ENCODE measurements at regions not wholly inside any gene's neighbourhood (a gene's known extent, or its start where the extent isn't known, plus 50 kb on each side); places are given as distances from the start of the nearest gene placed in this dataset.
"Not testable (repeated sequence)": the region's sequence is repeated elsewhere in the genome, so short reads cannot be mapped to it uniquely, and the experiment has no call there.

GRCh38 chr17:77286391-77286640, 145.5 kb downstream of the SEC14L1 start:
- Histone ChIP-seq H3K9me3 (ENCODE audit: severe bottlenecking) (no peaks in the 10 kb centered on the region), H3K36me3 (ENCODE audit: low read depth) (peaks cover 36% of the 10 kb centered on the region), H3K27ac (ENCODE audit: poor library complexity, severe bottlenecking) (peak overlapping the region; percentile 97), H3K27me3 (ENCODE audit: insufficient read depth, poor library complexity, severe bottlenecking) (no peaks in the 10 kb centered on the region), H3K4me3 (ENCODE audit: severe bottlenecking) (no peak overlapping the region), H3K4me1 (ENCODE audit: insufficient read depth, poor library complexity, severe bottlenecking) (peaks cover 38% of the 10 kb centered on the region)
- ATAC-seq (ENCODE audit: low read depth) = no peak
- no peak for TF ChIP-seq CTCF (IDR thresholded peaks at IDR 0.05; ENCODE audit: poor library complexity, severe bottlenecking)
- DNase-seq (ENCODE audit: low spot score) = no peak

- no peaks in the 10 kb centered on the region for H3K9me3 ChIP-seq (ENCODE audit: severe bottlenecking)
- no peaks in the 10 kb centered on the region for H3K27me3 ChIP-seq (ENCODE audit: insufficient read depth, poor library complexity, severe bottlenecking)
- peaks cover 42% of the 10 kb centered on the region for H3K36me3 ChIP-seq (ENCODE audit: low read depth)
- DNase-seq (ENCODE audit: low spot score) = peak; percentile 99
- no peak for TF ChIP-seq CTCF (IDR thresholded peaks at IDR 0.05; ENCODE audit: poor library complexity, severe bottlenecking)
- peak overlapping the region; percentile 18 for H3K4me3 ChIP-seq (ENCODE audit: severe bottlenecking)
- peak; percentile 59 for ATAC-seq (ENCODE audit: low read depth)
- H3K27ac ChIP-seq (ENCODE audit: poor library complexity, severe bottlenecking) = peak overlapping the region; percentile 97
- peaks cover 44% of the 10 kb centered on the region for H3K4me1 ChIP-seq (ENCODE audit: insufficient read depth, poor library complexity, severe bottlenecking)
These were observed 146.1 kb downstream of the SEC14L1 start for GRCh38 chr17:77286641-77287431.

- DNase-seq (ENCODE audit: low spot score) (peak; percentile 90), ATAC-seq (ENCODE audit: low read depth) (peak; percentile 37)
- Histone ChIP-seq H3K4me1 (ENCODE audit: insufficient read depth, poor library complexity, severe bottlenecking) (peaks cover 48% of the 10 kb centered on the region), H3K4me3 (ENCODE audit: severe bottlenecking) (peak overlapping the region; percentile 18), H3K9me3 (ENCODE audit: severe bottlenecking) (no peaks in the 10 kb centered on the region), H3K36me3 (ENCODE audit: low read depth) (peaks cover 43% of the 10 kb centered on the region), H3K27me3 (ENCODE audit: insufficient read depth, poor library complexity, severe bottlenecking) (no peaks in the 10 kb centered on the region), H3K27ac (ENCODE audit: poor library complexity, severe bottlenecking) (peak overlapping the region; percentile 97)
- no peak for TF ChIP-seq CTCF (IDR thresholded peaks at IDR 0.05; ENCODE audit: poor library complexity, severe bottlenecking)
These were observed 146.8 kb downstream of the SEC14L1 start for GRCh38 chr17:77287432-77288068.

GRCh38 chr17:77288115-77288619, 147.4 kb downstream of the SEC14L1 start:
- Histone ChIP-seq H3K9me3 (ENCODE audit: severe bottlenecking) (no peaks in the 10 kb centered on the region), H3K27ac (ENCODE audit: poor library complexity, severe bottlenecking) (peak overlapping the region; percentile 97), H3K27me3 (ENCODE audit: insufficient read depth, poor library complexity, severe bottlenecking) (no peaks in the 10 kb centered on the region), H3K4me1 (ENCODE audit: insufficient read depth, poor library complexity, severe bottlenecking) (peaks cover 48% of the 10 kb centered on the region), H3K36me3 (ENCODE audit: low read depth) (peaks cover 48% of the 10 kb centered on the region), H3K4me3 (ENCODE audit: severe bottlenecking) (peak overlapping the region; percentile 18)
- DNase-seq (ENCODE audit: low spot score) = peak; percentile 91
- ATAC-seq (ENCODE audit: low read depth) = peak; percentile 7; the same call in 2 of the 3 replicates
- no peak for TF ChIP-seq CTCF (IDR thresholded peaks at IDR 0.05; ENCODE audit: poor library complexity, severe bottlenecking)

- H3K4me3 ChIP-seq (ENCODE audit: severe bottlenecking); H3K9me3 ChIP-seq (ENCODE audit: severe bottlenecking); H3K27me3 ChIP-seq (ENCODE audit: insufficient read depth, poor library complexity, severe bottlenecking); DNase-seq (ENCODE audit: low spot score); ATAC-seq (ENCODE audit: low read depth): not testable (repeated sequence)
- peaks cover 34% of the 10 kb centered on the region for H3K4me1 ChIP-seq (ENCODE audit: insufficient read depth, poor library complexity, severe bottlenecking)
- peaks cover 56% of the 10 kb centered on the region for H3K36me3 ChIP-seq (ENCODE audit: low read depth)
- H3K27ac ChIP-seq (ENCODE audit: poor library complexity, severe bottlenecking) = peak overlapping the region; percentile 49
These were observed 150.2 kb downstream of the SEC14L1 start for GRCh38 chr17:77290759-77291558.

Data from RWPE2 (cell line).